GM12892 (cell line): ENCODE measurements at regions not wholly inside any gene's neighbourhood (a gene's known extent, or its start where the extent isn't known, plus 50 kb on each side); places are given as distances from the start of the nearest gene placed in this dataset.
"Not testable (repeated sequence)": the region's sequence is repeated elsewhere in the genome, so short reads cannot be mapped to it uniquely, and the experiment has no call there.

Experiments
- POLR2A ChIP-seq: IDR thresholded peaks from 2 replicates; pipeline ENCODE4 v1.6.1; 2011; ENCODE audit warnings: low read depth, low read length, control low read depth
- POLR2AphosphoS5 ChIP-seq: IDR thresholded peaks from 2 replicates; pipeline ENCODE4 v1.6.1; 2011; ENCODE audit warnings: low read depth, low read length, control low read depth
- TAF1 ChIP-seq: IDR thresholded peaks from 2 replicates; pipeline ENCODE4 v1.6.1; 2011; ENCODE audit warnings: low read depth, mild to moderate bottlenecking, control low read depth, low read length, borderline replicate concordance

DNA sequence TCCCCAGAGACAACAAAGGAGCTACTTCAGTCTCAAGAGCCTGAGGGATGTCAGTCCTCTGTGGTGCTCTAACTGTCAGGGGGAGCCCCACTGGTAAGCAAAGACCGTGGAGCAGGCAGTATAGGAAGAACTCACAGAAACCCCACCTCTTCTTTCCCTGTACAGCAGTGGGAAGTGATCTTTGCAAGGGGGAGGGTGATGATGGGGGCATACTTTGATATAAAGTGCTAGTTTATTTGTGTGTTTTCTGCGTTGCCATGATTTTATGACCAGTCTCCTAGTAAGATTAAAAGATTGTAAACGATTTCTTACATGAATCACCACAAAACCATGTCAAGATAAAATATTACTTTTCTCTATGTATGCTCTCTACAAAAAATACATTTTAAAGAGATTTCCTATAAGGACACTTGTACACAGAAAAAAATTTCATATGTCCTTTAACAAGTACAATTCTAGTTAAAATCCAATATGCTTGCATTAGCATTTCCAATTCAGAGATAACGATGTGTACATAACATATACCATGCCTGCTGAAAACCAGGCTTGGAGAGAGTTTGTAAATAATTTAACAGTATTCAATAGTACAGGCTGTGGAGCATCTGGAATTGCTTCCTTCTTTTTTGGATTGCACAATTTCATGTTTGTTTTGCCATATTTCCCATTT lies 690.0 kb downstream of the PRIM2 start:
- not testable (repeated sequence) for TF ChIP-seq POLR2AphosphoS5, POLR2A, TAF1
